Left lung (tissue), 4 donors: ENCODE measurements at regions not wholly inside any gene's neighbourhood (a gene's known extent, or its start where the extent isn't known, plus 50 kb on each side); places are given as distances from the start of the nearest gene placed in this dataset.

Source experiments
- ATAC-seq: fragments of 200-7000 bp; cut with Tn5 transposase; one replicate; pipeline ENCODE4 v1.9.1; 2020; ENCODE audit warnings: moderate library complexity
- DNase-seq, 4 donors: peaks; one replicate each; pipeline ENCODE4 v3.0.0-alpha.2; 2013 to 2020
- H3K27ac ChIP-seq, 2 donors: fragments of 200-600 bp; sonication (generic) in 1 of 2; one replicate each; pipeline versions ENCODE4 v1.5.0 to v1.8.0; 2020 to 2021
- H3K27me3 ChIP-seq, 2 donors: fragments of 200-600 bp; sonication (generic) in 1 of 2; one replicate each; pipeline versions ENCODE4 v1.5.0 to v1.8.0; 2020 to 2021
- H3K36me3 ChIP-seq, 2 donors: fragments of 200-600 bp; sonication (generic) in 1 of 2; one replicate each; pipeline versions ENCODE4 v1.5.0 to v1.8.0; 2020 to 2021
- H3K4me1 ChIP-seq, 2 donors: fragments of 200-600 bp; one replicate each; pipeline ENCODE4 v1.8.0; 2021
- H3K4me3 ChIP-seq, 2 donors: fragments of 200-600 bp; sonication (generic) in 1 of 2; one replicate each; pipeline versions ENCODE4 v1.5.0 to v1.8.0; 2020 to 2021; ENCODE audit warnings: mild to moderate bottlenecking in 1 of 2
- H3K9me3 ChIP-seq, 2 donors: fragments of 200-600 bp; sonication (generic) in 1 of 2; one replicate each; pipeline versions ENCODE4 v1.5.0 to v1.8.0; 2020 to 2021
- intact Hi-C, 2 donors: fragments of 100-400 bp; cut with DNase I; formaldehyde crosslinking; loops; one replicate each; pipeline versions ENCODE4 v1.11.2 to v1.14.2; 2022
- TF ChIP-seq, protein P1 (sequence below), 2 donors: fragments of 200-600 bp; sonication (generic) in 1 of 2; IDR thresholded peaks; one replicate each; pipeline versions ENCODE4 v1.5.0 to v1.8.0; 2021; ENCODE audit warnings: antibody characterized with exemption in 2 of 2
- donor health status: DM: no; HTN: yes; CAD: no.
- donor health status: DM: no; HTN: no; CAD: no.

DNA sequence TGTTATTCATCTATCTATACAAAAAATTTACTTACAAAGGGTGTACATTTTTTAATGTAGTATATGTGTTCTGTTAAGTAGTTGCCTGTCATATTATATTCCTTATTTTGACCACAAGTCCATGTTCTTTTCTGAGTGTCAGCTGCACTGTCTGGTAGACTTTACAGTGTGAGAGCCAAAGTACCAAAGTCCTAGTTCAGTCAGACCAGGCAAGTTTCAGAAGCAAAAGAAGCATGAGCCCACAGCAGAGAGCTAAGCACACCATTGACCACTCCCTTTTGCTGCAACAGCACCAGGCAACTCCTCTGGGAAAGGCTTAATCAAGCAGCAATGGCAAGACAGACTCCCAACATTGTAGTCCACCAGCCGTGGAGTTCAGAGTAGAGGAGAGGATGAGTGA, 631.9 kb upstream of the PKN2 start:
- intact Hi-C loops: no loop called here
- TF ChIP-seq, protein P1, sequence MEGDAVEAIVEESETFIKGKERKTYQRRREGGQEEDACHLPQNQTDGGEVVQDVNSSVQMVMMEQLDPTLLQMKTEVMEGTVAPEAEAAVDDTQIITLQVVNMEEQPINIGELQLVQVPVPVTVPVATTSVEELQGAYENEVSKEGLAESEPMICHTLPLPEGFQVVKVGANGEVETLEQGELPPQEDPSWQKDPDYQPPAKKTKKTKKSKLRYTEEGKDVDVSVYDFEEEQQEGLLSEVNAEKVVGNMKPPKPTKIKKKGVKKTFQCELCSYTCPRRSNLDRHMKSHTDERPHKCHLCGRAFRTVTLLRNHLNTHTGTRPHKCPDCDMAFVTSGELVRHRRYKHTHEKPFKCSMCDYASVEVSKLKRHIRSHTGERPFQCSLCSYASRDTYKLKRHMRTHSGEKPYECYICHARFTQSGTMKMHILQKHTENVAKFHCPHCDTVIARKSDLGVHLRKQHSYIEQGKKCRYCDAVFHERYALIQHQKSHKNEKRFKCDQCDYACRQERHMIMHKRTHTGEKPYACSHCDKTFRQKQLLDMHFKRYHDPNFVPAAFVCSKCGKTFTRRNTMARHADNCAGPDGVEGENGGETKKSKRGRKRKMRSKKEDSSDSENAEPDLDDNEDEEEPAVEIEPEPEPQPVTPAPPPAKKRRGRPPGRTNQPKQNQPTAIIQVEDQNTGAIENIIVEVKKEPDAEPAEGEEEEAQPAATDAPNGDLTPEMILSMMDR (IDR thresholded peaks at IDR 0.05): no peak
- Histone ChIP-seq H3K36me3 (no peaks in the 10 kb centered on the region), H3K9me3 (no peaks in the 10 kb centered on the region), H3K4me3 (no peak overlapping the region), H3K27ac (no peak overlapping the region), H3K4me1 (no peaks in the 10 kb centered on the region), H3K27me3 (no peaks in the 10 kb centered on the region)
- no peak for DNase-seq
- no peak for ATAC-seq

DNA sequence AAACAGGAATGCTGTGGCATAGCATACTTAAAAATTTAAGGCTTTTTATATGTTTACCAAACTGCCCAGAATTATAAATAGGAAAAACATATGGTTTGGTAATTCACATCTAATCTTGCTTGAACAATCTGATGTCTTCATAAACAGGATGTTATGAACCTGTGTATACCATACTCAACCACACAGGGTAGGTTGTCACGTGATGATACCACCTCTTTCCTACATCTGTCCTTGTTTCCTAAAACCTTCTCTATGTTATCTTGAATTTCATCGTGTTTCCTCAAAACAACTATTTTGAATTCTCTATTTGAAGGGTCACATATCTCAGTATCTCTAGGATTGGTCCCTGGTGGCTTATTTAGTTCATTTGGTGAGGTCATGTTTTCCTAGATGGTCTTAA, 631.0 kb upstream of the PKN2 start:
- H3K27me3 ChIP-seq: no peaks in the 10 kb centered on the region
- intact Hi-C loops: no loop called here
- ATAC-seq: no peak
- H3K4me1 ChIP-seq: no peaks in the 10 kb centered on the region
- H3K27ac ChIP-seq: no peak overlapping the region
- DNase-seq: no peak
- TF ChIP-seq, protein P1 (IDR thresholded peaks at IDR 0.05): no peak
- no peaks in the 10 kb centered on the region for H3K9me3 ChIP-seq
- H3K4me3 ChIP-seq: no peak overlapping the region
- H3K36me3 ChIP-seq: no peaks in the 10 kb centered on the region

DNA sequence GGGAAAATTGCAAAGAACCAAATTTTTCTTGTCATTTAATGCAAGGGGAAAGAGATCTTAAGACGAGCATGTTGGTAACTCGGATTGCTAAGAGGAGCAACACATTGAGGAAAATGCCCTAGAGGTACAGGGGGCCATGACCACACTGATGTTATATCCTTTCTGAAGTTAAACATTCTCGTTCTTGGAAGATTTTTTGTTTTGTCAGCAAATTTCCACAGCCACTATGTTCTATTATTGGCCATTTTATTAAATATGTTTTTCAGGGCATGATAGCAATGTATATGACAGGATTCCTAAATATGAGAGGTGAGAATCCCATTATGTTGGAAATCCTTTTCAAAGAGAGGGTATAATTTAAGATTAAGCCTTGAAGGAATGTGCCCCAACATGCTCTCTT, 627.2 kb upstream of the PKN2 start:
- ATAC-seq (no peak), DNase-seq (no peak)
- Histone ChIP-seq H3K9me3 (no peaks in the 10 kb centered on the region), H3K36me3 (no peaks in the 10 kb centered on the region), H3K27ac (no peak overlapping the region), H3K27me3 (no peaks in the 10 kb centered on the region), H3K4me3 (no peak overlapping the region), H3K4me1 (no peaks in the 10 kb centered on the region)
- TF ChIP-seq, protein P1 (IDR thresholded peaks at IDR 0.05): no peak
- intact Hi-C loops: no loop called here

DNA sequence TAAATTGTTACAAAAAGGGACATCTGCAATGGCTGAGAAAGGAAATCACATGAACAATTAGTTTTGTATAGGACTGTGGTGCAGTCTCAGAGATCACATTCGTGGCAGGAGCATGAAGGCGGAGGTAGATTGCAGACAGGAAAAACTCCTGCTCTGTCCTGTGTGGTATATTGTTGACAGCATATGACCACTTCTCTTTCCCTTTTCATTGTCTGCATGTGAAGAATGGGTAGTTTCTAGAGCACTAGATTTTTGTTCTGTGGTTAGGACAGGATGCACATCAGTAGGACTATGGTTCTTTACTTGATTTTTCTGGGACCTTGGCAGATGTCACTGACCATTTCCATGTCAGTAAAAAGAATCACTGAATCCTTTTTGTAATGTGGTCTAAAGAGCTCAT, 625.9 kb upstream of the PKN2 start:
- no peak for ATAC-seq
- TF ChIP-seq, protein P1 (IDR thresholded peaks at IDR 0.05): no peak
- intact Hi-C loops: no loop called here

DNA sequence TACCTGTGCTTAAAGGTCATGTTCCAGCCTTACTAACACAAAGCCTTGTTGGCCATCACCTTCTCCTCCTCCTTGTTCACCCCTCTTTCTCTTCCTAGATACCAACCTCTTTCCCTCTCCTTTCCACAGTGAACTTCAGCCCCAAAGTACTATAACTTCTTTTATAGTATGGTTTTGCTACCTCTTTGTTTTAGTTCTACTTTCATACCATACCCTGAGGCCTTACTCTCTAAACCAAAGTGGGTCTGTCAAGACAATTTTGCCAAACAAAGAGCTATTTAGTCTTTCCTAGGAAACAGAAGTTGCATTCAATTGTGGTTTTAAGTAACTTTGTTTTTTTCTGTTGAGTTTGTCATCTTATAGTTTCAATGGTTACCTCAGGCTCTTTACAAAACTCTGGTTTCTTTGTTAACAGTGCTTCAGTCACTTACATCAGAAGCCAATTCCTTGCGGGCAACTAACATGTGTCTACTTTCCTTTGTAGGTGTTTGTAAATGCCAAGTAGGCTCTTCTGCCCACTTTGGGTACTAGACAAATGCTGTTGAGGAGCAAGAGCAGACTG, 623.9 kb upstream of the PKN2 start:
- no peak overlapping the region for H3K4me3 ChIP-seq
- ATAC-seq (peak; percentile 60), DNase-seq (no peak)
- TF ChIP-seq, protein P1 (IDR thresholded peaks at IDR 0.05): no peak
- intact Hi-C loops: no loop called here
- no peaks in the 10 kb centered on the region for H3K36me3 ChIP-seq
- H3K27me3 ChIP-seq: no peaks in the 10 kb centered on the region
- H3K9me3 ChIP-seq: no peaks in the 10 kb centered on the region
- H3K4me1 ChIP-seq: no peaks in the 10 kb centered on the region
- H3K27ac ChIP-seq: no peak overlapping the region

More for the DNA sequence above, 625.9 kb upstream of the PKN2 start:
- no peak overlapping the region for H3K27ac ChIP-seq
- H3K4me3 ChIP-seq: no peak overlapping the region
- no peaks in the 10 kb centered on the region for H3K9me3 ChIP-seq
- no peak for DNase-seq
- H3K4me1 ChIP-seq: no peaks in the 10 kb centered on the region
- no peaks in the 10 kb centered on the region for H3K36me3 ChIP-seq
- H3K27me3 ChIP-seq: no peaks in the 10 kb centered on the region
